Testis (tissue), 2 donors: ENCODE measurements at regions not wholly inside any gene's neighbourhood (a gene's known extent, or its start where the extent isn't known, plus 50 kb on each side); places are given as distances from the start of the nearest gene placed in this dataset.

Experiments
- CTCF ChIP-seq, 3 experiments: fragments of 450-650 bp in 2 of 3; fragments of 200-600 bp in 1 of 3; sonication (generic) in 1 of 3; IDR thresholded peaks; one replicate each; pipeline ENCODE4 v1.5.1; 2016 to 2019; ENCODE audit warnings: antibody characterized with exemption in 3 of 3, mild to moderate bottlenecking in 2 of 3, moderate library complexity in 1 of 3
- POLR2A ChIP-seq: fragments of 450-650 bp; IDR thresholded peaks from one replicate; pipeline ENCODE4 v1.6.1; 2017; ENCODE audit warnings: antibody characterized with exemption, mild to moderate bottlenecking, moderate library complexity

- TF ChIP-seq CTCF (IDR thresholded peaks at IDR 0.05) (no peak), POLR2A (no peak)
Observed at GRCh38 chr4:159540501-159540900, 437.6 kb downstream of the RAPGEF2 start.
